ENCODE measurements at regions not wholly inside any gene's neighbourhood (a gene's known extent, or its start where the extent isn't known, plus 50 kb on each side); places are given as distances from the start of the nearest gene placed in this dataset.

DNA sequence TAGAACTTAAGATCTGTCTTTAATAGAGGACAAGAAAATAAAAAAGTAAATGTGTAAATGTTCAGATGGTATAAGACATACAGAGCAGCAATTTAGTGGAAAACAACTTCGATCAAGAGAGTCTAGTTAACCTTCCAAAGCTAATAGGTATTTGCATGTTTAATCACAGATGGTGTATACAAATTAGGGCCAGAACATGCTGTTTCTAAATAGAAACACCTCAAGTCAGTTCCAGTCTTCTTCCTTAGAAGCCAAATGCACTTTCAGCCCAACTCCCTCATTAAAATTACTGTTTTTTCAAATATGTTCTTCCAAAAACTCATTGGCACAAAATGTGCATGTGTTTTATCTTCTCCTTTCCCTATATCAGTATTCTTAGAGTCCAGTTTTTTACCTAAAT lies 604.4 kb downstream of the SLC6A15 start:
- no peak for TF ChIP-seq FOXM1 (IDR thresholded peaks at IDR 0.05; ENCODE audit: borderline replicate concordance)
- TF ChIP-seq, protein P1, sequence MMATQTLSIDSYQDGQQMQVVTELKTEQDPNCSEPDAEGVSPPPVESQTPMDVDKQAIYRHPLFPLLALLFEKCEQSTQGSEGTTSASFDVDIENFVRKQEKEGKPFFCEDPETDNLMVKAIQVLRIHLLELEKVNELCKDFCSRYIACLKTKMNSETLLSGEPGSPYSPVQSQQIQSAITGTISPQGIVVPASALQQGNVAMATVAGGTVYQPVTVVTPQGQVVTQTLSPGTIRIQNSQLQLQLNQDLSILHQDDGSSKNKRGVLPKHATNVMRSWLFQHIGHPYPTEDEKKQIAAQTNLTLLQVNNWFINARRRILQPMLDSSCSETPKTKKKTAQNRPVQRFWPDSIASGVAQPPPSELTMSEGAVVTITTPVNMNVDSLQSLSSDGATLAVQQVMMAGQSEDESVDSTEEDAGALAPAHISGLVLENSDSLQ (IDR thresholded peaks at IDR 0.05): no peak
- no peak for TF ChIP-seq TARDBP (IDR thresholded peaks at IDR 0.05)
- no peak for TF ChIP-seq FOXK2 (IDR thresholded peaks at IDR 0.05)
- TF ChIP-seq ZNF384 (IDR thresholded peaks at IDR 0.05): no peak
- no peak for TF ChIP-seq ARNT (IDR thresholded peaks at IDR 0.05)
- no peak for TF ChIP-seq FOXA1 (IDR thresholded peaks at IDR 0.05)
- TF ChIP-seq BHLHE40 (IDR thresholded peaks at IDR 0.05; ENCODE audit: borderline replicate concordance): no peak
- TF ChIP-seq ELF4 (IDR thresholded peaks at IDR 0.05): no peak
